Embryonic facial prominence (tissue), 1 donor: ENCODE measurements at regions not wholly inside any gene's neighbourhood (a gene's known extent, or its start where the extent isn't known, plus 50 kb on each side); places are given as distances from the start of the nearest gene placed in this dataset.

ENCODE experiments used
- DNase-seq: peaks from one replicate; pipeline ENCODE4 v3.0.0-alpha.2; 2016; ENCODE audit errors: extremely low spot score

- no peak for DNase-seq
These were observed 1358.4 kb upstream of the ADGRL3 start for GRCh38 chr4:59841698-59842097.

- no peak for DNase-seq
These were observed 1351.7 kb upstream of the ADGRL3 start for GRCh38 chr4:59848457-59848856.

GRCh38 chr4:59855630-59856352 is 1344.3 kb upstream of the ADGRL3 start:
- DNase-seq = no peak

- DNase-seq = no peak
These were observed 1331.1 kb upstream of the ADGRL3 start for GRCh38 chr4:59869056-59869455.

GRCh38 chr4:59869559-59869958 is 1330.6 kb upstream of the ADGRL3 start:
- no peak for DNase-seq

- no peak for DNase-seq
These were observed 1318.5 kb upstream of the ADGRL3 start for GRCh38 chr4:59881632-59882031.

- no peak for DNase-seq
These were observed 1295.8 kb upstream of the ADGRL3 start for GRCh38 chr4:59904331-59904730.

- no peak for DNase-seq
These were observed 1279.7 kb upstream of the ADGRL3 start for GRCh38 chr4:59920416-59920815.

- no peak for DNase-seq
These were observed 1274.8 kb upstream of the ADGRL3 start for GRCh38 chr4:59925290-59925689.

- DNase-seq = no peak
These were observed 1263.6 kb upstream of the ADGRL3 start for GRCh38 chr4:59936566-59936965.

- no peak for DNase-seq
These were observed 1262.0 kb upstream of the ADGRL3 start for GRCh38 chr4:59938166-59938565.

- no peak for DNase-seq
These were observed 1254.8 kb upstream of the ADGRL3 start for GRCh38 chr4:59945277-59945676.

GRCh38 chr4:59945716-59946115 is 1254.4 kb upstream of the ADGRL3 start:
- DNase-seq = no peak

- DNase-seq = no peak
These were observed 1243.8 kb upstream of the ADGRL3 start for GRCh38 chr4:59956366-59956765.

GRCh38 chr4:59960143-59960542 is 1240.0 kb upstream of the ADGRL3 start:
- no peak for DNase-seq

- no peak for DNase-seq
These were observed 1233.4 kb upstream of the ADGRL3 start for GRCh38 chr4:59966758-59967157.

- no peak for DNase-seq
These were observed 1231.3 kb upstream of the ADGRL3 start for GRCh38 chr4:59968796-59969195.

GRCh38 chr4:59969909-59970308 is 1230.2 kb upstream of the ADGRL3 start:
- no peak for DNase-seq

- no peak for DNase-seq
These were observed 1228.2 kb upstream of the ADGRL3 start for GRCh38 chr4:59971952-59972351.

- no peak for DNase-seq
These were observed 1226.6 kb upstream of the ADGRL3 start for GRCh38 chr4:59973492-59973891.

GRCh38 chr4:59979061-59979460 is 1221.1 kb upstream of the ADGRL3 start:
- DNase-seq = no peak

- no peak for DNase-seq
These were observed 1216.3 kb upstream of the ADGRL3 start for GRCh38 chr4:59983852-59984251.

GRCh38 chr4:59987289-59987688 is 1212.8 kb upstream of the ADGRL3 start:
- DNase-seq = no peak

- no peak for DNase-seq
These were observed 1206.0 kb upstream of the ADGRL3 start for GRCh38 chr4:59994118-59994517.
